HCT116 (cell line): ENCODE measurements at regions not wholly inside any gene's neighbourhood (a gene's known extent, or its start where the extent isn't known, plus 50 kb on each side); places are given as distances from the start of the nearest gene placed in this dataset.
"Not testable (repeated sequence)": the region's sequence is repeated elsewhere in the genome, so short reads cannot be mapped to it uniquely, and the experiment has no call there.

Experiments used
- ATAC-seq: fragments of 200-7000 bp; cut with Tn5 transposase; 2 replicates; pipeline ENCODE4 v1.9.1; 2020; ENCODE audit warnings: mild to moderate bottlenecking, moderate library complexity
- BruUV-seq: library from RNA; stranded (reverse); fragments of 400-500 nt; replicated peaks from 2 replicates; lab custom pipeline; 2021; lab: Mats Ljungman, UMichigan
- CTCF ChIA-PET: fragments of 300-600 bp; sonication (Branson Sonifier 250); formaldehyde crosslinking; loops from one replicate; lab custom pipeline; 2021; ENCODE audit warnings: antibody characterized with exemption; lab: Charles Lee
- POLR2A ChIA-PET: fragments of 300-600, 350-600 bp; sonication (Branson Sonifier 250); formaldehyde crosslinking; loops from one replicate; lab custom pipeline; 2021; ENCODE audit warnings: antibody characterized with exemption; lab: Charles Lee
- RAD21 ChIA-PET, 2 experiments: fragments of 300-600 bp; sonication (Branson Sonifier 250); formaldehyde crosslinking; loops; one replicate each; lab custom pipeline; 2023; ENCODE audit warnings: low total read pairs in 2 of 2; ENCODE audit not compliant: uncharacterized antibody in 2 of 2, unreplicated experiment in 2 of 2, low non-redundant PET in 1 of 2; lab: Charles Lee
- DNase-seq: peaks from one replicate; pipeline ENCODE4 v3.0.0-alpha.2; 2010; ENCODE audit warnings: low read depth, low spot score
- H2AFZ ChIP-seq: fragments of 200-600 bp; shearing (Covaris generic), sonication (generic); 2 replicates; pipeline ENCODE4 v1.6.1; 2017; ENCODE audit warnings: low read depth, mixed run types, mixed read lengths, antibody characterized with exemption, low read length; ENCODE audit not compliant: poor library complexity, severe bottlenecking
- H3K27ac ChIP-seq: 2 replicates; pipeline ENCODE4 v1.5.1; 2012; ENCODE audit warnings: low read depth, low read length
- H3K27me3 ChIP-seq: fragments of 200-600 bp; sonication (generic); 2 replicates; pipeline ENCODE4 v1.6.1; 2016; ENCODE audit warnings: mixed run types, low read length, mixed read lengths; ENCODE audit not compliant: insufficient read depth
- H3K36me3 ChIP-seq, 2 experiments: fragments of 200-500 bp in 1 of 2; fragments of 200-600 bp in 1 of 2; sonication (Bioruptor generic) in 1 of 2; sonication (generic) in 1 of 2; 2 replicates each; pipeline versions ENCODE4 v1.5.1 to v1.6.1; 2014 to 2016; ENCODE audit warnings: low read length in 2 of 2, inconsistent platforms in 1 of 2, mixed read lengths in 1 of 2, mixed run types in 1 of 2; ENCODE audit not compliant: insufficient read depth in 2 of 2, control insufficient read depth in 1 of 2
- H3K4me1 ChIP-seq, 2 experiments: fragments of 200-600 bp in 1 of 2; sonication (generic) in 1 of 2; 2 replicates each; pipeline versions ENCODE4 v1.5.1 to v1.6.1; 2012 to 2017; ENCODE audit warnings: low read length in 2 of 2, inconsistent platforms in 1 of 2, mild to moderate bottlenecking in 1 of 2, mixed read lengths in 1 of 2, mixed run types in 1 of 2, moderate library complexity in 1 of 2; ENCODE audit not compliant: insufficient read depth in 2 of 2, control insufficient read depth in 1 of 2
- H3K4me2 ChIP-seq: fragments of 200-600 bp; sonication (generic); 2 replicates; pipeline ENCODE4 v1.6.1; 2017; ENCODE audit warnings: mixed run types, low read length, mixed read lengths
- H3K4me3 ChIP-seq, 2 experiments: fragments of 200-600 bp in 1 of 2; sonication (generic) in 1 of 2; replicated peaks in 1 of 2; 2 replicates each; pipeline ENCODE4 v1.5.1; 2011 to 2016; ENCODE audit warnings: low read length in 2 of 2, control low read depth in 1 of 2, low read depth in 1 of 2, mild to moderate bottlenecking in 1 of 2, mixed read lengths in 1 of 2, mixed run types in 1 of 2
- H3K79me2 ChIP-seq: fragments of 200-600 bp; sonication (generic); 2 replicates; pipeline ENCODE4 v1.6.1; 2017; ENCODE audit warnings: mild to moderate bottlenecking, mixed run types, low read length, moderate library complexity, mixed read lengths; ENCODE audit not compliant: insufficient read depth
- H3K9ac ChIP-seq: fragments of 200-600 bp; sonication (generic); 2 replicates; pipeline ENCODE4 v1.6.1; 2016; ENCODE audit warnings: low read length, mixed read lengths
- H3K9me2 ChIP-seq: fragments of 200-600 bp; sonication (generic), shearing (Covaris generic); 2 replicates; pipeline ENCODE4 v1.6.1; 2017; ENCODE audit warnings: mixed run types, mild to moderate bottlenecking, moderate library complexity; ENCODE audit not compliant: insufficient read depth
- H3K9me3 ChIP-seq, 2 experiments: fragments of 200-500 bp in 1 of 2; fragments of 200-600 bp in 1 of 2; sonication (Bioruptor generic) in 1 of 2; sonication (generic) in 1 of 2; 2 replicates each; pipeline ENCODE4 v1.6.1; 2014 to 2017; ENCODE audit warnings: low read length in 2 of 2, mixed read lengths in 2 of 2, inconsistent platforms in 1 of 2, low read depth in 1 of 2, mild to moderate bottlenecking in 1 of 2, mixed run types in 1 of 2, moderate library complexity in 1 of 2; ENCODE audit not compliant: control insufficient read depth in 1 of 2, insufficient read depth in 1 of 2
- H4K20me1 ChIP-seq: fragments of 200-600 bp; sonication (generic), shearing (Covaris generic); 2 replicates; pipeline ENCODE4 v1.6.1; 2017; ENCODE audit warnings: mixed run types, mild to moderate bottlenecking, moderate library complexity; ENCODE audit not compliant: insufficient read depth
- CEBPB ChIP-seq: IDR thresholded peaks from 2 replicates; pipeline ENCODE4 v1.6.1; 2012; ENCODE audit warnings: low read depth
- JUND ChIP-seq: IDR thresholded peaks from 2 replicates; pipeline ENCODE4 v1.6.1; 2012
- POLR2A ChIP-seq: IDR thresholded peaks from 2 replicates; pipeline ENCODE4 v1.7.0; 2011; ENCODE audit warnings: borderline replicate concordance; ENCODE audit not compliant: insufficient read depth, insufficient read length; ENCODE audit errors: extremely low read depth
- RAD21 ChIP-seq: IDR thresholded peaks from 2 replicates; pipeline ENCODE4 v1.6.1; 2012; ENCODE audit warnings: low read depth, mild to moderate bottlenecking
- SRF ChIP-seq: IDR thresholded peaks from 2 replicates; pipeline ENCODE4 v1.6.1; 2012; ENCODE audit warnings: low read depth
- intact Hi-C: fragments of 100-400 bp; cut with micrococcal nuclease; formaldehyde crosslinking; loops from 2 replicates; pipeline ENCODE4 v1.10.0; 2022
- TF ChIP-seq, protein P1 (sequence below), 3 experiments: fragments of 200-600 bp in 1 of 3; sonication (generic) in 1 of 3; IDR thresholded peaks in 2 of 3; conservative IDR thresholded peaks in 1 of 3; 2 replicates each; pipeline ENCODE4 v1.5.1; 2012 to 2017; ENCODE audit warnings: low read depth in 2 of 3, low read length in 2 of 3, antibody characterized with exemption in 1 of 3, borderline replicate concordance in 1 of 3, control low read depth in 1 of 3, mild to moderate bottlenecking in 1 of 3, mixed read lengths in 1 of 3, mixed run types in 1 of 3, moderate library complexity in 1 of 3; ENCODE audit not compliant: insufficient read depth in 1 of 3
- TF ChIP-seq, protein P2 (sequence below): IDR thresholded peaks from 2 replicates; pipeline ENCODE4 v1.6.1; 2011; ENCODE audit warnings: mild to moderate bottlenecking, low read length, moderate library complexity; ENCODE audit not compliant: insufficient replicate concordance; ENCODE audit errors: extremely low read depth

GRCh38 chr10:80856186-80856585 lies 318.5 kb downstream of the SH2D4B start (continued):
- TF ChIP-seq, protein P1, sequence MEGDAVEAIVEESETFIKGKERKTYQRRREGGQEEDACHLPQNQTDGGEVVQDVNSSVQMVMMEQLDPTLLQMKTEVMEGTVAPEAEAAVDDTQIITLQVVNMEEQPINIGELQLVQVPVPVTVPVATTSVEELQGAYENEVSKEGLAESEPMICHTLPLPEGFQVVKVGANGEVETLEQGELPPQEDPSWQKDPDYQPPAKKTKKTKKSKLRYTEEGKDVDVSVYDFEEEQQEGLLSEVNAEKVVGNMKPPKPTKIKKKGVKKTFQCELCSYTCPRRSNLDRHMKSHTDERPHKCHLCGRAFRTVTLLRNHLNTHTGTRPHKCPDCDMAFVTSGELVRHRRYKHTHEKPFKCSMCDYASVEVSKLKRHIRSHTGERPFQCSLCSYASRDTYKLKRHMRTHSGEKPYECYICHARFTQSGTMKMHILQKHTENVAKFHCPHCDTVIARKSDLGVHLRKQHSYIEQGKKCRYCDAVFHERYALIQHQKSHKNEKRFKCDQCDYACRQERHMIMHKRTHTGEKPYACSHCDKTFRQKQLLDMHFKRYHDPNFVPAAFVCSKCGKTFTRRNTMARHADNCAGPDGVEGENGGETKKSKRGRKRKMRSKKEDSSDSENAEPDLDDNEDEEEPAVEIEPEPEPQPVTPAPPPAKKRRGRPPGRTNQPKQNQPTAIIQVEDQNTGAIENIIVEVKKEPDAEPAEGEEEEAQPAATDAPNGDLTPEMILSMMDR (IDR thresholded peaks at IDR 0.05 in 2 of 3, conservative IDR thresholded peaks at IDR 0.05 in 1 of 3; ENCODE audit: borderline replicate concordance in 1 of 3, insufficient read depth in 1 of 3, low read depth in 2 of 3, low read length in 2 of 3): no peak
- no peak for TF ChIP-seq RAD21
- no peak for TF ChIP-seq SRF
- TF ChIP-seq POLR2A: no peak
- TF ChIP-seq, protein P2, sequence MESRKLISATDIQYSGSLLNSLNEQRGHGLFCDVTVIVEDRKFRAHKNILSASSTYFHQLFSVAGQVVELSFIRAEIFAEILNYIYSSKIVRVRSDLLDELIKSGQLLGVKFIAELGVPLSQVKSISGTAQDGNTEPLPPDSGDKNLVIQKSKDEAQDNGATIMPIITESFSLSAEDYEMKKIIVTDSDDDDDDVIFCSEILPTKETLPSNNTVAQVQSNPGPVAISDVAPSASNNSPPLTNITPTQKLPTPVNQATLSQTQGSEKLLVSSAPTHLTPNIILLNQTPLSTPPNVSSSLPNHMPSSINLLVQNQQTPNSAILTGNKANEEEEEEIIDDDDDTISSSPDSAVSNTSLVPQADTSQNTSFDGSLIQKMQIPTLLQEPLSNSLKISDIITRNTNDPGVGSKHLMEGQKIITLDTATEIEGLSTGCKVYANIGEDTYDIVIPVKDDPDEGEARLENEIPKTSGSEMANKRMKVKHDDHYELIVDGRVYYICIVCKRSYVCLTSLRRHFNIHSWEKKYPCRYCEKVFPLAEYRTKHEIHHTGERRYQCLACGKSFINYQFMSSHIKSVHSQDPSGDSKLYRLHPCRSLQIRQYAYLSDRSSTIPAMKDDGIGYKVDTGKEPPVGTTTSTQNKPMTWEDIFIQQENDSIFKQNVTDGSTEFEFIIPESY: no peak
- TF ChIP-seq CEBPB: no peak
- no peak for TF ChIP-seq JUND

GRCh38 chr10:80859279-80859678 lies 321.6 kb downstream of the SH2D4B start:
- H2AFZ ChIP-seq, ATAC-seq, H3K9me2 ChIP-seq, H3K9me3 ChIP-seq, POLR2A ChIA-PET, H3K36me3 ChIP-seq, CTCF ChIA-PET, H3K27me3 ChIP-seq, DNase-seq, H4K20me1 ChIP-seq, BruUV-seq, H3K4me2 ChIP-seq, H3K79me2 ChIP-seq, intact Hi-C loops, H3K27ac ChIP-seq, RAD21 ChIA-PET, H3K9ac ChIP-seq, H3K4me3 ChIP-seq, H3K4me1 ChIP-seq: not testable (repeated sequence)
